ENCODE measurements at regions not wholly inside any gene's neighbourhood (a gene's known extent, or its start where the extent isn't known, plus 50 kb on each side); places are given as distances from the start of the nearest gene placed in this dataset.
A peak's percentile ranks its signal among the peaks of the same experiment; 100 is the strongest.

GRCh38 chr2:147125145-147125544 lies 719.7 kb upstream of the ACVR2A start:
- DNase-seq (ENCODE audit: low read depth), result no peak

DNA sequence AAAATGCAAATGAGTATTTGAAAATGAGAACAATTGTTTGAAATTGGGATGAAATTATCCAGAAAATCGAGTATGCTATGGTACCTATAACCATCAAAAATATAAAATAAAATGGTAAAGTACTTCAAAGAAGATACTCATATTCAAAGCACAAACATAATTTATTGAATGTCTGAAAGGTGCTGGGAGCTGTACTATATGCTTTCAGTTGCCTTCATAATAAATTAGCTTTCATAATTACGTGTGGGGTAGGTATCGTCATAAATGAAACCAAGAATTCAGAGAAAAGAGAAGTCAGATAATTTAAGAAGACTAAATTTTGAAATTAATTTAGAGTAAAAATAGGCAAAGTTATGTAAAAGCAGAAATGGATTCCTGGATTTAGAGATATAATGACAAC lies 721.9 kb upstream of the ACVR2A start:
- no peak for DNase-seq (ENCODE audit: low read depth)

- no peak for DNase-seq (ENCODE audit: low read depth)
Observed at GRCh38 chr2:147110962-147111361, 733.9 kb upstream of the ACVR2A start.

- DNase-seq (ENCODE audit: low read depth), result no peak
Observed at GRCh38 chr2:147110317-147110716, 734.5 kb upstream of the ACVR2A start.

GRCh38 chr2:147109291-147109690 lies 735.5 kb upstream of the ACVR2A start:
- DNase-seq (ENCODE audit: low read depth), result no peak

- no peak for DNase-seq (ENCODE audit: low read depth)
Observed at GRCh38 chr2:147108548-147108947, 736.3 kb upstream of the ACVR2A start.

- DNase-seq (ENCODE audit: low read depth), result no peak
Observed at GRCh38 chr2:147101941-147102790, 742.7 kb upstream of the ACVR2A start.

- DNase-seq (ENCODE audit: low read depth), result no peak
Observed at GRCh38 chr2:147100406-147101035, 744.3 kb upstream of the ACVR2A start.

- no peak for DNase-seq (ENCODE audit: low read depth)
Observed at GRCh38 chr2:147099845-147100244, 745.0 kb upstream of the ACVR2A start.

DNA sequence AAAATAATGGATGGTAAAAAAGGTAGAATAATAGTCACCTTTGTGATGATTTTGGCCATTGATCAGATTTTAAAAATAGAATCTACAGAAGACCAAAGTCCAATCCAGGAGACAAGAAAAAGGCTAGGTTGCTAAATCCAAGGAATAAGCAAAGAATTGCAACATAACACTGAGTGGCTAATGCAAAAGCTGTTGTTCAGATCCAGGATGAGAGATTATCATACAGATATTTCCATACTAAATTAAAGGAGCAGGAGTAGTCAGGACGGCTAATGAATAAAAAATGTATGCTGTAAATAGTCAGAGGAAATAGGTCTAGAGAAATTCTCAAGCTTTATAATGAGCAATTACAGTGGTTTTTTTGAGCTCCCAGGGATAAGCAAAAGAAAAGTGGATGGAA lies 745.9 kb upstream of the ACVR2A start:
- DNase-seq (ENCODE audit: low read depth), result no peak

DNA sequence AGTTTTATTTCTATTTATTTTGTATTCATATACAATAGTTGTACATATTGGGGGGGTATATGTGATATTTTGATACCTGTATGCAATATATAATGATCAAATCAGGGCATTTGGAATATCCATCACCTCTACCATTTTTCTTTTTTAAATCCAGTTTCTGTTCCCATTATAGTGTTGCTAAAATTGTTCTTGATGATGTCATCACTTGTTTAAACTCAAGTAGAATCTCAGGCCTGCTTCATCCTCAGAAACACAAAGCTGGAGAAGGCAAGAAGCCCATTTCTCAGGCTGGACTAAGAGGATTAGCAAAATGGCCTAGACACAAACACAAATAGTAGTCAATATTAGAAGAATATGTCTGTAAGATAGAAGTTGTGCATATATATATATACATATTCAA lies 747.1 kb upstream of the ACVR2A start:
- no peak for DNase-seq (ENCODE audit: low read depth)

GRCh38 chr2:147096671-147097070 lies 748.2 kb upstream of the ACVR2A start:
- DNase-seq (ENCODE audit: low read depth), result no peak

DNA sequence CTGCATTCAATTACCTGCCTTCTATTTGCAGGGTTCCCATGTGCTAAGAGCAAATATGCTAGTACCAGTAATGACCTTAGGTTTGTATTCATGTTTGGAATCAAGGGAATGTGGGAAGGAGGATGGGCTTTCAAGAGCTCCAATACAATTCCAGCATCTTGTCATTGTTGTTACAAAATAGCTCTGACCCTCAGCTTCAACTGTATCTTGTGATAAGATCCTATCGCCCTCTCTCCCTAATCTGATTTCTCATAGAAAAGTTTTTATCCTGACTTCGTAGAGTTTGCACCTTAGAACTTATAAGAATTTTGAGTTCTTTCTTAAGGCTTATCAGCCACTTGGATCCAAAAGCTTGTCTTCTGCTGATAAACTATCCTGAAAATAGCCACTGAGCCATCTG lies 749.5 kb upstream of the ACVR2A start:
- DNase-seq (ENCODE audit: low read depth), result no peak

- no peak for DNase-seq (ENCODE audit: low read depth)
Observed at GRCh38 chr2:147094077-147094476, 750.8 kb upstream of the ACVR2A start.

GRCh38 chr2:147092266-147092665 lies 752.6 kb upstream of the ACVR2A start:
- no peak for DNase-seq (ENCODE audit: low read depth)

GRCh38 chr2:147091448-147091847 lies 753.4 kb upstream of the ACVR2A start:
- DNase-seq (ENCODE audit: low read depth), result no peak

DNA sequence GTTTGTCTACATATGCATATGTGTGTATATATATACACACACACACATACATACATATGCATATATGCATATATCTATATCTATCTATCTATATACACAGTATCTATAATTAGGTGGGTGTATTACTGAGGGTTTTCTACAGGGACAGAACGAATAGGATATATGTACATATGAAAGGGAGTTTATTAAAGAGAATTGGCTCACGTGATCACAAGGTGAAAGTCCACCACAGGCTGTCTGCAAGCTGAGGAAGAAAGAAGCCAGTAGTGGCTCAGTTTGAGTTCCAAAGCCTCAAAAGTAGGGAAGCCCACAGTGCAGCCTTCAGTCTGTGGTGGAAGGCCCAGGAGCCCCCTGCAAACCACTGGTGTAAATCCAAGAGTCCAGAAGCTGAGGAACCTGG lies 756.0 kb upstream of the ACVR2A start:
- DNase-seq (ENCODE audit: low read depth), result no peak

GRCh38 chr2:147086715-147087114 lies 758.1 kb upstream of the ACVR2A start:
- no peak for DNase-seq (ENCODE audit: low read depth)

DNA sequence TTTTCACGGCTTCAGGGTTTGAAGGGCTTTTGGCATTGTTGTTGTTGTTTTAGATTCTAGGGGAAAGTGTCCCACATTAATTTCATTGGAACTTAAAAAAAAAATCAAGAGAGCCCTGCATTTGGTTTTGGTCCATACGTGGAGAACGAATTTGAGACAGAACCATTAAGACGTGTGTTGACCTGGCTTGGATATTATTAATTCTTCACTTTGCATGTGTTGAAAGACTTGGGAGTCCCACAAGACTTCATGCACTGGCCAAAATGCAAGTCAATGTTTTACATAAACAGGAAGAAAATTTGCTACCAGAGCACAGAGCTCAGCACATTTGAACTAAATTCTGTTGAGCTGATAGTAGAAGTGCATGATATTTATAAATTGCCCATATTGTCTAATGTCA lies 761.2 kb upstream of the ACVR2A start:
- DNase-seq (ENCODE audit: low read depth), result no peak

DNA sequence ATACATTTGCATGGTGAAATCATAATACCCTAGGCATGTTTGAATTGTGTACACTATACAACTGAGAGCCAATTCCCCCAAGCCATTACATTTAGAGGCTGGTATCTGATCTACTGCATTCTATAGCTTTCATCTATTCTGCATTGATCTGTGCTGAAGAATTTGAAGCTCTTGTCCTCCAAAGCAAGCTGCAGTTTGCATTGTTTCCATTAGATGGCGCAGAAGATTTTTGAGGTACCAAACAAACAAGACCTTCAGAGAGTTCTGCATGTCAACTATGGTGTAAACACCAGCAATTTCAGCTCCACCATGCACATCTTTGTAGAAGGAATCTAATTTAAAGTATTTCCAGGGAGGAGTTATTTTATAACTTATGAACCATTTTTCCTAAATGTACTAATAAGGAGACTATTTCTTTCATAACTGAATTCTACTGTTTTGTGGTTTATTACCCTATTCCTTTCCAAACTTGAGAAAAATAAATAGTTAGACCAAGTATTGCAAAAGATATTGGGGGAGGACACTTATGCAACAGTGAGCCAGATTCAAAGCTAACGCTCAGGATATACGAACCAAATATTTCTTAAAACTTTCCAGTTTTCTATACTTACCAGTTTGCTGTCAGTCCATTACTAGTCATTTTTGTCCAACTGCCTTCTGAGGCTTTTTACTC lies 761.8 kb upstream of the ACVR2A start:
- peak; percentile 45 for DNase-seq (ENCODE audit: low read depth)

DNA sequence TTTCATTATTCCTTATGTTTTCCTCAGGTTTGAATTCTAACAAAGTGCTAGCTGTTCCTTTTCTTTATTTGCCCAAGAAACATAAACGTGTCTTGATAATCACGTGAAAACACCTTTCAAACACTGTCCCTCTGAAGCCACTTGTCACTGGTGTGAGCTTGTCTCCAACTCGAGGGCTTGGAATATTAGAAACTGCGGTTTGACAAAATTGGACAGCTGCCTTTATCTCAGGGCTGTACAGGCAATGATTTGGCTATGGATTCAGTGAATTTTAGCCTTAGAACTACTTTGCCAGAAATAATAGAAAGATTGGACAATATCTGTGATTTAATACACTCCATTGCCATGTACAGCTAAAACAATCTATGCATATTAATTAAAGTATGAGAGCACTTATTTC lies 763.0 kb upstream of the ACVR2A start:
- DNase-seq (ENCODE audit: low read depth), result no peak

DNA sequence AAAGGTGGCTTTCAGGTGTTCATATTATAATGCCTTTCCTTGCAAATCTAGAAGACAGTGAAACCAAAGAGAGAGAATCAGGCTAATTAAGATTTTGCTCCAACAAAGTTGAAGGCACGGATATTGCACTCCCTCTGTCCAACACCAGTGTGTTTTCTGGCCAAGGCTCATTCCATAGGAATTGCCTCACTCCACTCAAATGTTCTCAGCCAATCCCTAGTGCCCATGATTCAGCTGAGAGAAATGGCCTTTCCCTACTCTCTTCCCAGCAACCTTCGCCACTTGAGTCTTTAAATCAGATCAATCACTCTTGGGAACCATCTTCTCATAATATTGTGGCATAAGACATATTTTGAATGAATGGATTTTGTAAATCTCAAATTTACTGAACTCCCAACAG lies 768.2 kb upstream of the ACVR2A start:
- peak; percentile 35 for DNase-seq (ENCODE audit: low read depth)

- DNase-seq (ENCODE audit: low read depth), result no peak
Observed at GRCh38 chr2:147068071-147068470, 776.8 kb upstream of the ACVR2A start.

All from non-pigmented ciliary epithelial cell (primary cell).